NCI-H2081 (cell line): ENCODE measurements at regions not wholly inside any gene's neighbourhood (a gene's known extent, or its start where the extent isn't known, plus 50 kb on each side); places are given as distances from the start of the nearest gene placed in this dataset.
"Not testable (repeated sequence)": the region's sequence is repeated elsewhere in the genome, so short reads cannot be mapped to it uniquely, and the experiment has no call there.

Source experiments
- DNase-seq, 2 experiments: peaks; one replicate each; lab custom pipeline; 2025; lab: John Stamatoyannopoulos, UW

GRCh38 chr3:77707281-77707680 is 667.4 kb downstream of the ROBO2 start:
- DNase-seq, result no peak

- DNase-seq, result no peak
Observed at GRCh38 chr3:77709155-77709554, 669.3 kb downstream of the ROBO2 start.

GRCh38 chr3:77718311-77718710 is 678.4 kb downstream of the ROBO2 start:
- DNase-seq, result no peak

- DNase-seq, result no peak
Observed at GRCh38 chr3:77720460-77720971, 680.6 kb downstream of the ROBO2 start.

- DNase-seq, result no peak
Observed at GRCh38 chr3:77726517-77726916, 686.6 kb downstream of the ROBO2 start.

GRCh38 chr3:77746048-77746447 is 706.1 kb downstream of the ROBO2 start:
- DNase-seq, result no peak

- DNase-seq, result no peak
Observed at GRCh38 chr3:77746892-77747291, 707.0 kb downstream of the ROBO2 start.

- not testable (repeated sequence) for DNase-seq
Observed at GRCh38 chr3:77756397-77756975, 716.6 kb downstream of the ROBO2 start.

GRCh38 chr3:77772459-77772858 is 732.6 kb downstream of the ROBO2 start:
- DNase-seq, result no peak

- DNase-seq, result no peak
Observed at GRCh38 chr3:77773084-77773483, 733.2 kb downstream of the ROBO2 start.

GRCh38 chr3:77780278-77780996 is 740.5 kb downstream of the ROBO2 start:
- no peak for DNase-seq

GRCh38 chr3:77786216-77786615 is 746.3 kb downstream of the ROBO2 start:
- no peak for DNase-seq

- peak in 1 of 2 experiments; percentile 28 for DNase-seq
Observed at GRCh38 chr3:77795013-77795412, 755.1 kb downstream of the ROBO2 start.

- peak in 1 of 2 experiments; percentile 20 for DNase-seq
Observed at GRCh38 chr3:77799278-77799677, 759.4 kb downstream of the ROBO2 start.

- peak in 1 of 2 experiments; percentile 7 for DNase-seq
Observed at GRCh38 chr3:77800893-77801292, 761.0 kb downstream of the ROBO2 start.

- no peak for DNase-seq
Observed at GRCh38 chr3:77807312-77807711, 767.4 kb downstream of the ROBO2 start.

GRCh38 chr3:77814845-77815244 is 774.9 kb downstream of the ROBO2 start:
- no peak for DNase-seq

GRCh38 chr3:77815467-77815866 is 775.6 kb downstream of the ROBO2 start:
- DNase-seq, result peak; percentile 7 to 19

- DNase-seq, result no peak
Observed at GRCh38 chr3:77816366-77816765, 776.5 kb downstream of the ROBO2 start.

GRCh38 chr3:77825001-77825827 is 785.3 kb downstream of the ROBO2 start:
- DNase-seq, result peak in 1 of 2 experiments; percentile 21

- no peak for DNase-seq
Observed at GRCh38 chr3:77835921-77836320, 796.0 kb downstream of the ROBO2 start.

GRCh38 chr3:77837456-77838025 is 797.6 kb downstream of the ROBO2 start:
- no peak for DNase-seq
